ENCODE measurements at regions not wholly inside any gene's neighbourhood (a gene's known extent, or its start where the extent isn't known, plus 50 kb on each side); places are given as distances from the start of the nearest gene placed in this dataset.

- no peak overlapping the region for H3K4me2 ChIP-seq (ENCODE audit: low read length)
- H3K27me3 Mint-ChIP-seq (ENCODE audit: low read depth, unreplicated experiment): no peaks in the 10 kb centered on the region
- H3K27ac ChIP-seq (ENCODE audit: low read depth, low read length): no peak overlapping the region
Measured at GRCh38 chr13:47555235-47555634, 445.8 kb downstream of the SUCLA2 start.

GRCh38 chr13:47553329-47553977 lies 447.6 kb downstream of the SUCLA2 start:
- H3K4me3 ChIP-seq (ENCODE audit: insufficient read depth, low read depth, low read length): no peak overlapping the region
- FAIRE-seq (no peak), DNase-seq (ENCODE audit: low read depth) (no peak)
- H3K27me3 ChIP-seq (ENCODE audit: insufficient read depth, low read length): peaks cover 5% of the 10 kb centered on the region
- H4K20me1 ChIP-seq (ENCODE audit: insufficient read depth, low read length): no peaks in the 10 kb centered on the region
- no peak overlapping the region for H3K27ac ChIP-seq (ENCODE audit: low read depth, low read length)
- H3K9me3 ChIP-seq (ENCODE audit: insufficient read depth, low read depth, low read length): no peaks in the 10 kb centered on the region
- no peak overlapping the region for H3K4me2 ChIP-seq (ENCODE audit: low read length)
- Mint-ChIP-seq H3K4me3 (ENCODE audit: unreplicated experiment) (no peak overlapping the region), H3K27me3 (ENCODE audit: low read depth, unreplicated experiment) (no peaks in the 10 kb centered on the region), H3K4me1 (ENCODE audit: low read depth, unreplicated experiment) (peaks cover 7% of the 10 kb centered on the region), H3K36me3 (ENCODE audit: low read depth, unreplicated experiment) (no peaks in the 10 kb centered on the region), H3K27ac (ENCODE audit: unreplicated experiment) (no peak overlapping the region), H3K9me3 (ENCODE audit: unreplicated experiment) (no peaks in the 10 kb centered on the region)
- H3K36me3 ChIP-seq (ENCODE audit: insufficient read depth, low read length): no peaks in the 10 kb centered on the region
- TF ChIP-seq CTCF (IDR thresholded peaks at IDR 0.05; ENCODE audit: insufficient read depth, low read depth, low read length): no peak
- no peak for TF ChIP-seq EZH2 (IDR thresholded peaks at IDR 0.05; ENCODE audit: insufficient read depth, low read length)
- no peaks in the 10 kb centered on the region for H3K79me2 ChIP-seq (ENCODE audit: insufficient read depth, low read length)
- no peaks in the 10 kb centered on the region for H3K4me1 ChIP-seq (ENCODE audit: insufficient read depth, low read length)
- no peak overlapping the region for H3K9ac ChIP-seq (ENCODE audit: low read length)
- H2AFZ ChIP-seq (ENCODE audit: low read depth, low read length): no peak overlapping the region

More at GRCh38 chr13:47555235-47555634, 445.8 kb downstream of the SUCLA2 start:
- FAIRE-seq: no peak
- Histone ChIP-seq H3K27me3 (ENCODE audit: insufficient read depth, low read length) (peaks cover 5% of the 10 kb centered on the region), H2AFZ (ENCODE audit: low read depth, low read length) (no peak overlapping the region), H3K4me3 (ENCODE audit: insufficient read depth, low read depth, low read length) (no peak overlapping the region), H3K9ac (ENCODE audit: low read length) (no peak overlapping the region), H3K36me3 (ENCODE audit: insufficient read depth, low read length) (no peaks in the 10 kb centered on the region), H3K4me1 (ENCODE audit: insufficient read depth, low read length) (no peaks in the 10 kb centered on the region), H3K79me2 (ENCODE audit: insufficient read depth, low read length) (no peaks in the 10 kb centered on the region), H3K9me3 (ENCODE audit: insufficient read depth, low read depth, low read length) (no peaks in the 10 kb centered on the region), H4K20me1 (ENCODE audit: insufficient read depth, low read length) (no peaks in the 10 kb centered on the region)
- Mint-ChIP-seq H3K9me3 (ENCODE audit: unreplicated experiment) (no peaks in the 10 kb centered on the region), H3K4me1 (ENCODE audit: low read depth, unreplicated experiment) (peaks cover 9% of the 10 kb centered on the region), H3K36me3 (ENCODE audit: low read depth, unreplicated experiment) (no peaks in the 10 kb centered on the region), H3K4me3 (ENCODE audit: unreplicated experiment) (no peak overlapping the region), H3K27ac (ENCODE audit: unreplicated experiment) (no peak overlapping the region)
- no peak for TF ChIP-seq EZH2 (IDR thresholded peaks at IDR 0.05; ENCODE audit: insufficient read depth, low read length)
- no peak for TF ChIP-seq CTCF (IDR thresholded peaks at IDR 0.05; ENCODE audit: insufficient read depth, low read depth, low read length)
- DNase-seq (ENCODE audit: low read depth): peak; percentile 39

- no peak overlapping the region for H3K27ac ChIP-seq (ENCODE audit: low read depth, low read length)
- no peaks in the 10 kb centered on the region for H3K36me3 ChIP-seq (ENCODE audit: insufficient read depth, low read length)
- Mint-ChIP-seq H3K36me3 (ENCODE audit: low read depth, unreplicated experiment) (no peaks in the 10 kb centered on the region), H3K27ac (ENCODE audit: unreplicated experiment) (no peak overlapping the region), H3K9me3 (ENCODE audit: unreplicated experiment) (peaks cover 1% of the 10 kb centered on the region), H3K27me3 (ENCODE audit: low read depth, unreplicated experiment) (no peaks in the 10 kb centered on the region), H3K4me3 (ENCODE audit: unreplicated experiment) (no peak overlapping the region), H3K4me1 (ENCODE audit: low read depth, unreplicated experiment) (no peaks in the 10 kb centered on the region)
- no peak overlapping the region for H3K4me2 ChIP-seq (ENCODE audit: low read length)
- H3K27me3 ChIP-seq (ENCODE audit: insufficient read depth, low read length): peaks cover 5% of the 10 kb centered on the region
- H3K9ac ChIP-seq (ENCODE audit: low read length): no peak overlapping the region
- no peak for DNase-seq (ENCODE audit: low read depth)
- TF ChIP-seq CTCF (IDR thresholded peaks at IDR 0.05; ENCODE audit: insufficient read depth, low read depth, low read length) (no peak), EZH2 (IDR thresholded peaks at IDR 0.05; ENCODE audit: insufficient read depth, low read length) (no peak)
- H3K4me3 ChIP-seq (ENCODE audit: insufficient read depth, low read depth, low read length): no peak overlapping the region
- H3K79me2 ChIP-seq (ENCODE audit: insufficient read depth, low read length): no peaks in the 10 kb centered on the region
- H2AFZ ChIP-seq (ENCODE audit: low read depth, low read length): no peak overlapping the region
- H3K4me1 ChIP-seq (ENCODE audit: insufficient read depth, low read length): no peaks in the 10 kb centered on the region
- no peaks in the 10 kb centered on the region for H3K9me3 ChIP-seq (ENCODE audit: insufficient read depth, low read depth, low read length)
- no peak for FAIRE-seq
- no peaks in the 10 kb centered on the region for H4K20me1 ChIP-seq (ENCODE audit: insufficient read depth, low read length)
Measured at GRCh38 chr13:47549219-47549752, 451.8 kb downstream of the SUCLA2 start.

Data from astrocyte (in vitro differentiated cells and primary cell).